B cell (primary cell): ENCODE measurements at regions not wholly inside any gene's neighbourhood (a gene's known extent, or its start where the extent isn't known, plus 50 kb on each side); places are given as distances from the start of the nearest gene placed in this dataset.

Experiments used
- ATAC-seq: fragments of 200-7000 bp; cut with Tn5 transposase; one replicate; pipeline ENCODE4 v1.10.0; 2021; ENCODE audit warnings: low read depth, mild to moderate bottlenecking, moderate number of reproducible peaks, moderate library complexity
- CTCF ChIA-PET: fragments of 350-600 bp; sonication (Branson Sonifier 250); formaldehyde crosslinking; loops from one replicate; lab custom pipeline; 2021; ENCODE audit warnings: antibody characterized with exemption, inconsistent platforms; lab: Charles Lee
- POLR2A ChIA-PET: fragments of 350-600 bp; sonication (Branson Sonifier 250); formaldehyde crosslinking; loops from one replicate; lab custom pipeline; 2021; ENCODE audit warnings: antibody characterized with exemption; lab: Charles Lee
- DNase-seq: peaks from one replicate; pipeline ENCODE4 v3.0.0; 2013
- H2AFZ ChIP-seq: 2 replicates; pipeline ENCODE4 v1.6.1; 2012; ENCODE audit warnings: mild to moderate bottlenecking, low read depth, low read length; ENCODE audit not compliant: insufficient read depth, poor library complexity, severe bottlenecking
- H3K27ac ChIP-seq, 2 donors: 1 replicate in 1 of 2; 2 replicates in 1 of 2; pipeline ENCODE4 v1.5.1; 2012 to 2013; ENCODE audit warnings: low read length in 2 of 2, mild to moderate bottlenecking in 2 of 2, moderate library complexity in 1 of 2
- H3K27me3 ChIP-seq, 4 experiments: fragments of 200-600 bp in 1 of 4; sonication (generic) in 1 of 4; replicated peaks in 1 of 4; 1 replicate in 2 of 4; 2 replicates in 2 of 4; pipeline versions ENCODE4 v1.6.1 to v1.7.0; 2013 to 2016; ENCODE audit warnings: low read length in 3 of 4, mild to moderate bottlenecking in 2 of 4, mixed read lengths in 1 of 4, moderate library complexity in 1 of 4; ENCODE audit not compliant: insufficient read depth in 4 of 4, control insufficient read depth in 3 of 4; ENCODE audit errors: control extremely low read depth in 1 of 4
- H3K36me3 ChIP-seq, 2 experiments: replicated peaks in 1 of 2; 1 replicate in 1 of 2; 2 replicates in 1 of 2; pipeline versions ENCODE4 v1.6.1 to v1.7.1; 2013; ENCODE audit warnings: low read length in 1 of 2; ENCODE audit not compliant: insufficient read depth in 2 of 2, control insufficient read depth in 1 of 2; ENCODE audit errors: control extremely low read depth in 1 of 2, extremely low read depth in 1 of 2
- H3K4me1 ChIP-seq, 2 donors: fragments of 200-600 bp in 1 of 2; sonication (generic) in 1 of 2; 1 replicate in 1 of 2; 2 replicates in 1 of 2; pipeline versions ENCODE4 v1.5.1 to v1.6.1; 2013 to 2017; ENCODE audit warnings: low read length in 2 of 2; ENCODE audit not compliant: control insufficient read depth in 2 of 2, insufficient read depth in 2 of 2
- H3K4me2 ChIP-seq: replicated peaks from 2 replicates; pipeline ENCODE3; 2012; ENCODE audit warnings: mild to moderate bottlenecking, low read depth, low read length; ENCODE audit not compliant: poor library complexity, severe bottlenecking
- H3K4me3 ChIP-seq, 5 experiments: fragments of 200-600 bp in 1 of 5; sonication (generic) in 1 of 5; 1 replicate in 3 of 5; 2 replicates in 2 of 5; pipeline versions ENCODE4 v1.5.1 to v1.7.0; 2011 to 2016; ENCODE audit warnings: low read length in 4 of 5, mild to moderate bottlenecking in 4 of 5, low read depth in 2 of 5, control low read depth in 1 of 5, moderate library complexity in 1 of 5; ENCODE audit not compliant: insufficient read depth in 1 of 5; ENCODE audit errors: control extremely low read depth in 1 of 5, extremely low read depth in 1 of 5
- H3K79me2 ChIP-seq: fragments of 200-600 bp; sonication (generic); one replicate; pipeline ENCODE4 v1.6.0; 2016; ENCODE audit warnings: low read length; ENCODE audit not compliant: control insufficient read depth, insufficient read depth
- H3K9ac ChIP-seq: fragments of 200-600 bp; sonication (generic); 2 replicates; pipeline ENCODE4 v1.6.1; 2017; ENCODE audit warnings: mild to moderate bottlenecking, low read length, moderate library complexity
- H3K9me3 ChIP-seq, 3 donors: one replicate each; pipeline versions ENCODE4 v1.6.1 to v1.7.1; 2013; ENCODE audit warnings: low read length in 2 of 3; ENCODE audit not compliant: control insufficient read depth in 2 of 3, insufficient read depth in 1 of 3; ENCODE audit errors: control extremely low read depth in 1 of 3
- H4K20me1 ChIP-seq: 2 replicates; pipeline ENCODE4 v1.6.0; 2012; ENCODE audit warnings: mild to moderate bottlenecking, low read length; ENCODE audit not compliant: insufficient read depth, control insufficient read depth, poor library complexity, severe bottlenecking
- H3K27ac Mint-ChIP-seq: one replicate; pipeline ENCODE4 v1.8.0; 2021; ENCODE audit warnings: mixed read lengths
- H3K27me3 Mint-ChIP-seq: one replicate; pipeline ENCODE4 v1.8.0; 2021; ENCODE audit warnings: mixed read lengths
- H3K4me1 Mint-ChIP-seq: one replicate; pipeline ENCODE4 v1.8.0; 2021; ENCODE audit warnings: mixed read lengths
- H3K4me3 Mint-ChIP-seq: one replicate; pipeline ENCODE4 v1.8.0; 2021; ENCODE audit warnings: mixed read lengths
- H3K9me3 Mint-ChIP-seq: one replicate; pipeline ENCODE4 v1.8.0; 2022; ENCODE audit warnings: mixed read lengths; ENCODE audit not compliant: insufficient read depth
- EZH2 ChIP-seq: IDR thresholded peaks from 2 replicates; pipeline ENCODE4 v1.6.1; 2012; ENCODE audit warnings: borderline replicate concordance, low read depth, mild to moderate bottlenecking, moderate library complexity, low read length; ENCODE audit not compliant: insufficient read depth, poor library complexity, severe bottlenecking
- WGBS: methylation state at CpG from one replicate; pipeline ENCODE4 v1.1.5; 2013; ENCODE audit warnings: missing lambda C conversion rate; ENCODE audit not compliant: insufficient coverage; 5-methylcytosine and 5-hydroxymethylcytosine counted together
- intact Hi-C: fragments of 100-400 bp; cut with micrococcal nuclease; formaldehyde crosslinking; loops from one replicate; pipeline ENCODE4 v1.10.0; 2022
- TF ChIP-seq, protein P1 (sequence below): fragments of 200-600 bp; IDR thresholded peaks from one replicate; pipeline ENCODE4 v1.8.0; 2022; ENCODE audit warnings: antibody characterized with exemption, mild to moderate bottlenecking

DNA sequence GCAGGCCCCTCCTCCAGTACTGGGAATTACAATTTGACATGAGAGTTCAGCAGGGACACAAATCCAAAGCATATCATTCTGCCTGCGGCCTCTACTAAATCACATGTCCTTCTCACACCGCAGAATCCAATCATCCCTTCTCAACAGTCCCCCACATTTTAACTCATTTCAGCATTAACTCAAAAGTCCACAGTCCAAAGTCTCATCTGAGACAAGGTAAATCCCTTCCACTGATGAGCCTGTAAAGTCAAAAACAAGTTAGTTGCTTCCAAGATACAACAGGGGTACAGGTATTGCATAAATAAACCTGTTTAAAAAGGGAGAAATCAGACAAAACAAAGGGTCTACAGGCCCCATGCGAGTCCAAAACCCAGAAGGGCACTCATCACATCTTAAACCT is 64.0 kb downstream of the EBNA1BP2 start:
- H3K27me3 Mint-ChIP-seq, result peaks cover 8% of the 10 kb centered on the region
- Histone ChIP-seq H3K4me1 (no peaks in the 10 kb centered on the region), H3K79me2 (no peaks in the 10 kb centered on the region), H3K4me3 (no peak overlapping the region), H3K4me2 (no peak overlapping the region), H3K36me3 (no peaks in the 10 kb centered on the region), H2AFZ (no peak overlapping the region), H3K27me3 (no peaks in the 10 kb centered on the region), H4K20me1 (no peaks in the 10 kb centered on the region), H3K9me3 (peaks cover 0 to 18% (median 12%) of the 10 kb centered on the region in 3 donors), H3K27ac (no peak overlapping the region), H3K9ac (no peak overlapping the region)
- H3K27ac Mint-ChIP-seq, result no peak overlapping the region
- TF ChIP-seq EZH2, result no peak
- TF ChIP-seq, protein P1, sequence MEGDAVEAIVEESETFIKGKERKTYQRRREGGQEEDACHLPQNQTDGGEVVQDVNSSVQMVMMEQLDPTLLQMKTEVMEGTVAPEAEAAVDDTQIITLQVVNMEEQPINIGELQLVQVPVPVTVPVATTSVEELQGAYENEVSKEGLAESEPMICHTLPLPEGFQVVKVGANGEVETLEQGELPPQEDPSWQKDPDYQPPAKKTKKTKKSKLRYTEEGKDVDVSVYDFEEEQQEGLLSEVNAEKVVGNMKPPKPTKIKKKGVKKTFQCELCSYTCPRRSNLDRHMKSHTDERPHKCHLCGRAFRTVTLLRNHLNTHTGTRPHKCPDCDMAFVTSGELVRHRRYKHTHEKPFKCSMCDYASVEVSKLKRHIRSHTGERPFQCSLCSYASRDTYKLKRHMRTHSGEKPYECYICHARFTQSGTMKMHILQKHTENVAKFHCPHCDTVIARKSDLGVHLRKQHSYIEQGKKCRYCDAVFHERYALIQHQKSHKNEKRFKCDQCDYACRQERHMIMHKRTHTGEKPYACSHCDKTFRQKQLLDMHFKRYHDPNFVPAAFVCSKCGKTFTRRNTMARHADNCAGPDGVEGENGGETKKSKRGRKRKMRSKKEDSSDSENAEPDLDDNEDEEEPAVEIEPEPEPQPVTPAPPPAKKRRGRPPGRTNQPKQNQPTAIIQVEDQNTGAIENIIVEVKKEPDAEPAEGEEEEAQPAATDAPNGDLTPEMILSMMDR, result no peak
- DNase-seq (no peak), ATAC-seq (no peak)
- ChIA-PET POLR2A (no interaction called here), CTCF (no interaction called here)
- H3K4me1 Mint-ChIP-seq, result no peaks in the 10 kb centered on the region
- intact Hi-C loops, result no loop called here
- H3K9me3 Mint-ChIP-seq, result peaks cover 17% of the 10 kb centered on the region
- WGBS, result 95% methylated on average over 2 of the region's 3 CpGs
- H3K4me3 Mint-ChIP-seq, result no peak overlapping the region

DNA sequence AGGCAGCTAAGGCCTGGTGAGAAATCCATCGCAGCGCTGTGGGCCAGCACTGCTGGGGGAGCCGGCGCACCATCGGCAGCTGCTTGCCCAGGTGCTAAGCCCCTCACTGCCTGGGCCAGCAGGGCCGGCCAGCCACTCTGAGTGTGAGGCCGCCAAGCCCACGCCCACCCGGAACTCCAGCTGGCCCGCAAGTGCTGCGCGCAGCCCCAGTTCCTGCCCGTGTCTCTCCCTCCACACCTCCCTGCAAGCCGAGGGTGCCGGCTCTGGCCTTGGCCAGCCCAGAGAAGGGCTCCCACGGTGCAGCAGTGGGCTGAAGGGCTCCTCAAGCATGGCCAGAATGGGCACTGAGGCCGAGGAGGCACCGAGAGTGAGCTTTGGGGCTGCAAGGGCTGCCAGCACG is 64.4 kb downstream of the EBNA1BP2 start:
- WGBS, result 92% methylated on average over 17 of the region's 19 CpGs
- no peak for TF ChIP-seq EZH2
- TF ChIP-seq, protein P1, result no peak
- no peaks in the 10 kb centered on the region for H4K20me1 ChIP-seq
- Mint-ChIP-seq H3K4me1 (no peaks in the 10 kb centered on the region), H3K27me3 (peaks cover 8% of the 10 kb centered on the region), H3K27ac (no peak overlapping the region), H3K9me3 (peaks cover 17% of the 10 kb centered on the region), H3K4me3 (no peak overlapping the region)
- DNase-seq (no peak), ATAC-seq (no peak)
- no peak overlapping the region for H2AFZ ChIP-seq
- peaks cover 0 to 19% (median 12%) of the 10 kb centered on the region in 3 donors for H3K9me3 ChIP-seq
- no peaks in the 10 kb centered on the region for H3K79me2 ChIP-seq
- ChIA-PET POLR2A (no interaction called here), CTCF (no interaction called here)
- no peak overlapping the region for H3K9ac ChIP-seq
- H3K4me1 ChIP-seq, result no peaks in the 10 kb centered on the region
- H3K36me3 ChIP-seq, result no peaks in the 10 kb centered on the region
- intact Hi-C loops, result no loop called here
- no peaks in the 10 kb centered on the region for H3K27me3 ChIP-seq
- no peak overlapping the region for H3K4me2 ChIP-seq
- no peak overlapping the region for H3K27ac ChIP-seq
- no peak overlapping the region for H3K4me3 ChIP-seq
